Neural cell (in vitro differentiated cells): ENCODE measurements at regions not wholly inside any gene's neighbourhood (a gene's known extent, or its start where the extent isn't known, plus 50 kb on each side); places are given as distances from the start of the nearest gene placed in this dataset.

Experiments
- CTCF ChIP-seq: fragments of 450-650 bp; IDR thresholded peaks from 2 replicates; pipeline ENCODE4 v1.5.1; 2014; ENCODE audit warnings: antibody characterized with exemption, mild to moderate bottlenecking, moderate library complexity; ENCODE audit not compliant: poor library complexity, severe bottlenecking
- EP300 ChIP-seq: fragments of 450-650 bp; conservative IDR thresholded peaks from 2 replicates; pipeline ENCODE4 v1.6.1; 2014; ENCODE audit warnings: antibody characterized with exemption, mild to moderate bottlenecking, moderate library complexity; ENCODE audit not compliant: poor library complexity, severe bottlenecking
- EZH2 ChIP-seq: fragments of 200-600, 300-800 bp; shearing (Covaris generic), sonication (generic); IDR thresholded peaks from 2 replicates; pipeline ENCODE4 v1.6.1; 2014; ENCODE audit warnings: antibody characterized with exemption, low read length, borderline replicate concordance, mild to moderate bottlenecking; ENCODE audit not compliant: insufficient read depth, poor library complexity, severe bottlenecking
- POLR2AphosphoS5 ChIP-seq: IDR thresholded peaks from 2 replicates; pipeline ENCODE4 v1.6.1; 2012

- TF ChIP-seq EZH2 (no peak), CTCF (no peak), EP300 (no peak), POLR2AphosphoS5 (no peak)
Measured at GRCh38 chr10:43970018-43970698, 321.5 kb upstream of the ZNF32 start.
